ENCODE measurements at regions not wholly inside any gene's neighbourhood (a gene's known extent, or its start where the extent isn't known, plus 50 kb on each side); places are given as distances from the start of the nearest gene placed in this dataset.

GRCh38 chr4:106718548-106718947, 317.6 kb downstream of the DKK2 start (continued):
- TF ChIP-seq KLF6 (CRISPR knock-in tag; IDR thresholded peaks at IDR 0.05; ENCODE audit: borderline replicate concordance) = no peak
- no peak for TF ChIP-seq ZNF174 (CRISPR knock-in tag; IDR thresholded peaks at IDR 0.05)
- no peak for TF ChIP-seq ZNF277 (CRISPR knock-in tag; IDR thresholded peaks at IDR 0.05; ENCODE audit: borderline replicate concordance)
- no peak for TF ChIP-seq CTCF (IDR thresholded peaks at IDR 0.05 in 2 of 3, conservative IDR thresholded peaks at IDR 0.05 in 1 of 3; ENCODE audit: insufficient read depth in 2 of 3, low read depth in 1 of 3, low read length in 3 of 3)
- no peak for TF ChIP-seq TCF7 (IDR thresholded peaks at IDR 0.05; ENCODE audit: borderline replicate concordance)
- TF ChIP-seq SMC3 (conservative IDR thresholded peaks at IDR 0.05; ENCODE audit: insufficient read depth, low read depth, low read length) = no peak
- TF ChIP-seq CHD7 (IDR thresholded peaks at IDR 0.05; ENCODE audit: low read depth, low read length) = no peak
- TF ChIP-seq U2AF2 (optimal IDR thresholded peaks at IDR 0.05; ENCODE audit: low read depth, low read length) = no peak
- TF ChIP-seq HEY1 (CRISPR knock-in tag; IDR thresholded peaks at IDR 0.05; ENCODE audit: borderline replicate concordance) = no peak
- no peak for TF ChIP-seq SMAD1 (IDR thresholded peaks at IDR 0.05; ENCODE audit: low read depth, low read length, partially characterized antibody)
- TF ChIP-seq MECOM (CRISPR knock-in tag; IDR thresholded peaks at IDR 0.05) = no peak
